Lower leg skin (tissue), 4 donors: ENCODE measurements at regions not wholly inside any gene's neighbourhood (a gene's known extent, or its start where the extent isn't known, plus 50 kb on each side); places are given as distances from the start of the nearest gene placed in this dataset.

Experiments used
- DNase-seq, 2 donors: peaks; one replicate each; pipeline ENCODE4 v3.0.0-alpha.2; 2019; ENCODE audit warnings: low spot score in 2 of 2
- H3K4me3 ChIP-seq: fragments of 200-600 bp; sonication (generic); 2 replicates; pipeline ENCODE4 v1.5.1; 2017; ENCODE audit warnings: mild to moderate bottlenecking, low read depth; ENCODE audit not compliant: poor library complexity, severe bottlenecking
- CTCF ChIP-seq, 3 donors: fragments of 450-650 bp; IDR thresholded peaks; one replicate each; pipeline ENCODE4 v1.5.1; 2016; ENCODE audit warnings: antibody characterized with exemption in 3 of 3, mild to moderate bottlenecking in 3 of 3, moderate library complexity in 2 of 3
- POLR2A ChIP-seq, 2 donors: fragments of 450-650 bp; IDR thresholded peaks; one replicate each; pipeline ENCODE4 v1.6.1; 2016 to 2017; ENCODE audit warnings: antibody characterized with exemption in 2 of 2, mild to moderate bottlenecking in 1 of 2, moderate library complexity in 1 of 2
- WGBS, 2 donors: methylation state at CpG; one replicate each; pipeline ENCODE4 v1.1.5; 2018; 5-methylcytosine and 5-hydroxymethylcytosine counted together
- intact Hi-C: fragments of 100-400 bp; cut with DNase I; formaldehyde crosslinking; loops from one replicate; pipeline ENCODE4 v1.15.0; 2023; ENCODE audit warnings: low total_unique reads

GRCh38 chr2:9709539-9710285, 78.9 kb upstream of the YWHAQ start:
- WGBS, 2 donors, result 74 to 91% methylated on average over 11 of the region's 11 CpGs

DNA sequence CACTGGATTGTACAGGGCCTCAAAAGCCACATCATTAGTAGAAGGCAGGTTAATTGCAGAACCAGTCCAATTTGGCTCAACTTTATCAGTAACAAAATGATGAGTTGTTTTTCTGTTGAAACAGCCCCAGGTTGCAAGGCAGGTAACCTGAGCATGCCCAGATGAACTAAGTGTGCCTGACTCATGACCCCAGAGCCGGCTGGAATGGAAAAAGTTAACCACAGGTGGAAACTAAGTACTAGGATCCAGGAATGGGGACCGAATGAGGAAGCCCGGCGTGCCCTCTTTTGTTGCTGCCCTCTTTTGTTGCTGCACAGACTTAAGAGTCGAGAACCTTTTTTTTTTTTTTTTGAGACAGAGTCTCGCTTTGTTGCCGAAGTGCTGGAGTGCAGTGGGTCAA, 79.5 kb upstream of the YWHAQ start:
- 71 to 73% methylated on average over 7 of the region's 7 CpGs for WGBS, 2 donors
- TF ChIP-seq CTCF (IDR thresholded peaks at IDR 0.05) (no peak), POLR2A (IDR thresholded peaks at IDR 0.05) (no peak)
- intact Hi-C loops, result no loop called here
- no peak overlapping the region for H3K4me3 ChIP-seq
- DNase-seq, result peak in 1 of 2 donors; percentile 68

More at GRCh38 chr2:9709539-9710285, 78.9 kb upstream of the YWHAQ start:
- H3K4me3 ChIP-seq, result no peak overlapping the region
- DNase-seq, result peak in 1 of 2 donors; percentile 53
- intact Hi-C loops, result no loop called here
- TF ChIP-seq CTCF (IDR thresholded peaks at IDR 0.05) (no peak), POLR2A (IDR thresholded peaks at IDR 0.05) (no peak)

DNA sequence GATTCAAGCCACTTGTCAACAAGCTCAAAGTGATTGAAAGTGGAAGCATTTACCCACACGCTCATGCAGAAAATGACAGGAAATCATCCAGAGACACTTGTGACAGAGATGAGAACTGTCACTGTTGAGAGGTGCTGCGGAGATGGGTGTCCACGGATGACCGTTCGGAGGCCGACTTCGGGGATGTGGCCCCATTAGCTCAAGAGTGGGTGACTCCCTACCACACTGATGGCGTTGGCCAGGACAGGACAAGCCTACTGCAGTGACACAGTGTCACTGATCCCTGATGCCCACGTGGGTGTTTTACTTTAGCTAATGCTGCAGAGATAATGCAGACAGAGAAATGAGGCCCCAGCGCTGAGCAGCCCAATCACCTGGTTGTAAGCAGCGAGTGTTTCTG, 81.5 kb upstream of the YWHAQ start:
- intact Hi-C loops, result no loop called here
- DNase-seq, result no peak
- WGBS, 2 donors, result 88% methylated on average over 11 of the region's 11 CpGs
- H3K4me3 ChIP-seq, result no peak overlapping the region
- TF ChIP-seq CTCF (IDR thresholded peaks at IDR 0.05), result no peak
- TF ChIP-seq POLR2A (IDR thresholded peaks at IDR 0.05), result no peak

DNA sequence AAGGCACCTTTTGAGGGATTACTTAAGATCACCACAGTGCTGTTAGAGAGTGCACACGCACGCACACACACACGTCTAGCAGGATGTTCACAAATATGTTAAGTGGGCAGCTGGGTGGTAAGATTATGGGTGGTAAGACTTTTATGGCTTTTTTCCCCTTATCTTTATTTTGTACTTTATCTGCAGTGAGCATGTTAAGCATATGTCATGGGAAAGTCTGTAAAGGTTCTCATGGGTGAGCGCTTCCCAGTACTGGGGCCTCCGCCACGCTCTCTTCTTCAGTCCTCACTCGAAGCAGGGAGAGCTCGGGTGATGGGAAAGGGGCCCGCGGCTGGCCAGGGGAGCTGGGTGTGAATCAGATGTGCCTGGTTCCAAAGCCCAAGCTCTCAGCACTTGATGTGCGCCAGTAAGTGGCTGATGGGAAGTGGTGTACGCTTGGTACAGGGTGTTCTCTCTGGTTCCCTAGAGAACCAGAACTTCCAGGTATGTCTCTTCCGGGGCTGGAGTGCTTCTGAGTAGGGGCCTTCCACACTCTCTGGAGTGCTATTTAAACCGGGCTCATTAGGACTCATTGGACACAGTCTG, 83.9 kb upstream of the YWHAQ start:
- no peak overlapping the region for H3K4me3 ChIP-seq
- 82 to 84% methylated on average over 14 of the region's 14 CpGs for WGBS, 2 donors
- intact Hi-C loops, result no loop called here
- DNase-seq, result no peak
- TF ChIP-seq POLR2A (IDR thresholded peaks at IDR 0.05), result no peak
- no peak for TF ChIP-seq CTCF (IDR thresholded peaks at IDR 0.05)

GRCh38 chr2:9715238-9715637, 84.4 kb upstream of the YWHAQ start:
- intact Hi-C loops, result no loop called here
- 81 to 87% methylated on average over 6 of the region's 6 CpGs for WGBS, 2 donors

More at GRCh38 chr2:9715238-9715637, 84.4 kb upstream of the YWHAQ start:
- no peak for DNase-seq
- TF ChIP-seq POLR2A (IDR thresholded peaks at IDR 0.05), result no peak
- no peak for TF ChIP-seq CTCF (IDR thresholded peaks at IDR 0.05)
- no peak overlapping the region for H3K4me3 ChIP-seq
